SKM-1 treated with dmso at 0.1 percent for 144 hours (cell line): ENCODE measurements at regions not wholly inside any gene's neighbourhood (a gene's known extent, or its start where the extent isn't known, plus 50 kb on each side); places are given as distances from the start of the nearest gene placed in this dataset.

ENCODE experiments used
- DNase-seq: peaks from one replicate; lab custom pipeline; 2025; ENCODE audit not compliant: unreplicated experiment; lab: John Stamatoyannopoulos, UW

- DNase-seq: no peak
Measured at GRCh38 chr3:159210336-159210735, 408.5 kb downstream of the MFSD1 start.

- DNase-seq: no peak
Measured at GRCh38 chr3:159216311-159216710, 414.5 kb downstream of the MFSD1 start.

GRCh38 chr3:159219231-159219630, 417.4 kb downstream of the MFSD1 start:
- DNase-seq: no peak

DNA sequence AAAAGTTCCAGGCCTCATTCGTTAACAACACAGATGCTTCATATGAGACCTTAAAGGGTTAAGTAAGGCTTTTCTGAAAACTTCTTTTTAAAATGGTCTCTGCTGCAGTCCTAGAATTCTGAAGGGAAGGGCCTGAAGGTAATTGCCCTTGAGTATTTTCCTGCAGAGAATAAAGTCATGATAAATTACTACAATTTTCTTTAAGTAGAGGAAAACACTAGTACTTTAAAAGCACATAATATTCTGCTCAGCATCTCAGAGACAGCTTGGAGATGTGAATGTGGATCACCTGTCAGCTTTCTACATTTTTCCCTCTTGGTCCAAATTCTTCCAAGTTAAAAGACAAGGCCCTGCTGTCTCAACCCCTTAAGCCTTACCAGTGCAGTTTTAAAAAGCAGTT, 419.5 kb downstream of the MFSD1 start:
- DNase-seq: no peak

GRCh38 chr3:159229116-159229680, 427.3 kb downstream of the MFSD1 start:
- DNase-seq: peak; percentile 7

DNA sequence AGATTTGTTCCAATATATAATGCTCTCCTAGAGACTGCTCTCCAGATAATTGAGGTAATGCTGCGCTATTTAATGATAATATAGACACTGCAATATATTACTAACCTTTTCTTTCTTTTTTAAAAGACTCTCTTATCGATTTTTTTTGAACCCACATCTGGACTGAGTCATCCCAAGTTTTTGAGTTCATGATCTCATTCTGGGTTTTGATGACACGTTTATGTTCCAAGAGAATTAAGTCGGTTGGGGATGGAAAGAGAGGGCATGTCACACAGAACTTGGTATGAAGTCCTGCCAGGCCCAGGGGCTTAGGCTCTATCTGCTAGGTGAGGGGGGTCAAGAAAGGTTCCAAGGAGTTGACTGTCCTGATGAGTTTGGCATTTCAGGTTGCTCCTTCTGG, 431.1 kb downstream of the MFSD1 start:
- DNase-seq: no peak

DNA sequence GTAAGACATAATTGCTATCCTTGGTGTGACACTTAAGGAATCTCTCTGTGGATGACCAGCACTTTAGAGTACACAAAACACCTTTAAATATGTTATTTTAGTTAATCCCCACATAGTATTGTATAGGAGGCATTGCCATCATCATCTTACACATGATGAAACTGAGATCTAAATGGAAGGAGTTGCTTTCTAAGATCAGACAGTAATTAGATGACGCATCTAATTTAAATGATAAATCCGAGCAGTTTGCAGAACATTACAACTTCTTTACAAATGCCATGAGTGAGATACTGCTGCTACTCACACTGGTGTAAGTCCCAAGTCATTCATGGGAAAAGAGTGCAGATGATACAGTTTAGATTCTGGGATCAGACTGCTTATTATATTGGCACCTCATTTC, 431.9 kb downstream of the MFSD1 start:
- DNase-seq: no peak

GRCh38 chr3:159234306-159234705, 432.5 kb downstream of the MFSD1 start:
- no peak for DNase-seq

DNA sequence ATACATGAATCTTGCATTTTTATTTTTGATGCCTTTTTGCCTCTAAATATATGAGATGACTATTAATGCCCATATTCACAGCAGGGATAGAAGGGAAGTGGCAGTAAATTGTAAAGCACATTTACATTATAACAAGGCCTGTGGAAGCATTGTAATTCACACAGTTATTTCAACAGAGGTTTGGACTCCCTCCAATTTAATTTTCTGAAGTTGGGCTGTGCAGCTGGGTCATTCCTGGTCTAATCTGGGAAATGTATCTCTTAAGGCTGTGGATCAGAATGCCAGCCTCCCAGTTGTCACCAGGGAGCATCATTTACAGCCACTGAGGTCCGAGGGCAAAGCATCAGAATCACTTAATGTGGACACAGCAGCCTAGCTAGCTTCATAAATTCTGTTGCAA, 434.5 kb downstream of the MFSD1 start:
- DNase-seq: no peak

DNA sequence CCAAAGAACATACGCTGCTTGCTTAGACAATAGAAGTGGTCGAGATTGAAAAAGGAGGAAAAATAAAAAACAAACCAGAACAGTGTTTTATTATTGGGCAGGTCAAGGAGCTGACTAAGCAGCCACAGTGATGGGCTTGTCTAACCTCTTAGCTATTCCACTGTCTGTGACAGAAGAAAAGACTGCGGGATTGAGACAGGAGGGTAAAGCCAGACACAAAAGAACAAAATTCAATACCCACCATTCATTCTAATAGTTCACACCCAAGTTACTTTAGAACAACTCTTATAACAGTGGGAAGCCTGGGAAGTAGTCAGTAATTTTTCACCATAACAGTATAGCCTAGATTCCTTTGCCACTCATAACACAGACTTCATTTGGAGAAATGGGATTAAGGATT, 435.4 kb downstream of the MFSD1 start:
- DNase-seq: no peak

DNA sequence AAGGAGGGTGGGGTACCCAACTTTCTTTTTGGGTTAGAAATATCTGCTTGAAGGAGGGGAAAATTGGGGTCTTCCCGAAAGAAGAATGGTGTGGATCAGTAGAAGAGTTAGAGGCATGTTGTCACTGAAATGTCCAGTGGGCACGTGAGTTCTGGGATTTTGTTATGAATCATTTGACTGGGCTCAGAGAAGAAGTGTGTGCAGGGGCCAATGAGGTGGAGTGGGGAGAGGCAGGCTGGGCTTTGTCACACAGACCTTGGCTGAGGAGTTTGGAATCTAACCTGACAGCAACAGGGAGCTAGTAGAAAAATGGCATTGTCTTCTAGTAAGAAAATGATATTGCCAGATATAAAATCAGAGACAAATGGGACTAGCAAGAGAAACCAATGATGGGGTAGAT, 436.8 kb downstream of the MFSD1 start:
- DNase-seq: no peak

GRCh38 chr3:159239059-159239458, 437.2 kb downstream of the MFSD1 start:
- no peak for DNase-seq

- no peak for DNase-seq
Measured at GRCh38 chr3:159244933-159245332, 443.1 kb downstream of the MFSD1 start.

GRCh38 chr3:159245871-159246270, 444.0 kb downstream of the MFSD1 start:
- no peak for DNase-seq

DNA sequence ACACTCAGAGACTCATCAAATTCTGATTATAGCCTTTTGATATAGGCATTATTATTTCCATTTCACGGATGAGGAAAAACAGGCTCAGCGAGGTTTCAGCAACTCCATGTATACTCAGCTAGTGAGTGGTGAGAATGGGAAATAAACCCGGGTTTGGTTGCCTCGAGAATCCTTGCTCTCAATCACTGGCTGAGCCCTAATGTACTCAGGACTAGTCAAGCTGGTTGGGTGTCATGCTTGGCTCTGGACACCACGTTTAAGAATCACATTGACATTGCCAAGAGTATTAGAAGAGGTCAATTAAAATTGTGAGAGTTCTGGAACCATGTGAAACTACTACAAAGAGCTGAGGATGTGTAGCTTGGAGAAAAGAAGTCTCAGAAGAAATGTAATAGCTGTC, 444.5 kb downstream of the MFSD1 start:
- DNase-seq: no peak

GRCh38 chr3:159249472-159250174, 447.8 kb downstream of the MFSD1 start:
- no peak for DNase-seq

- DNase-seq: no peak
Measured at GRCh38 chr3:159250961-159251360, 449.1 kb downstream of the MFSD1 start.

DNA sequence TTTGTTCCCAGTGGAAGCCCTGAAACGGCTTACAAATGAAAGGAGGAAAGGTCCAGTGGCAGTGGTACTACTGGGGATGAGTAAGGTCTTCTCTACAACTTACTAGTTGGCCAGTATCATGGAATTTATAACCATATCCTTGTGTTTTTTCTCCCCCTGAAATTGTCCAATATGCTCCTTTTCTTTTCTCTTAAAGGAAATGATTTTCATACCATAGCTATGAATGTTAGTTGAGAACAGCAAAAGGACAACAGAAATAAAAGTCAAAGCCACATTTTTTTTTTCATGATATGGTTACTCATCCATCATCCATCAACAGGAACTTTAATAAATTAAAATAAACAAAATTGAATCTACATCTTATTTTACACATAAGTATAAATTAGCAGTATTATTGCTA, 450.4 kb downstream of the MFSD1 start:
- no peak for DNase-seq

DNA sequence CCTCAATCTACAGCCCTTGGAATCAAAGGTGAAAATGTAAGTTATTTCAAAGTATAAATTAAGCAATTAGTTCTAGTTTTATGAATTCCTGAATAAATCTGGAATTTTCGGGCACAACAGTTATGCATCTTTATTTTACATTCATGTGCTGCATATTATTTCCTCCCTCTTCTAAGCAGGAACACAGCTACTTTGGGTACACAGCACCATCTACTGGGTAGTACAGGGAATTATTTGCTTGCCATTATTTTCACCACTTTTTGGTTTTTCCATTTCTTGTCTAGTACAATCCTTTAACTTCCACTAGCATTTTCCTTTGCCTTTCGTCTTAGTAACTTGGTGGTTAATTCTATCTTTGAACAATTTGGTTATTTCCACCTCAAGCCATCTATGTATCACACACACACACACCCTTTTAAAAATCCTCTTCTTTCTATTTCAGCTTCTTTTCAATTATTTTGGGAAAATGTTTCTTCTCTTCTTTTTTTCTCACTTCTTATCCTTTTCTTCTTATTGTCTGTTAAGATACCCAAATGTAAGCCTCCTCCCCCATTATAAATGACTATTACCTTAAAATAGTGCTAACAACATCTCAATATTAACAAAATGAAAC, 451.0 kb downstream of the MFSD1 start:
- peak; percentile 52 for DNase-seq

DNA sequence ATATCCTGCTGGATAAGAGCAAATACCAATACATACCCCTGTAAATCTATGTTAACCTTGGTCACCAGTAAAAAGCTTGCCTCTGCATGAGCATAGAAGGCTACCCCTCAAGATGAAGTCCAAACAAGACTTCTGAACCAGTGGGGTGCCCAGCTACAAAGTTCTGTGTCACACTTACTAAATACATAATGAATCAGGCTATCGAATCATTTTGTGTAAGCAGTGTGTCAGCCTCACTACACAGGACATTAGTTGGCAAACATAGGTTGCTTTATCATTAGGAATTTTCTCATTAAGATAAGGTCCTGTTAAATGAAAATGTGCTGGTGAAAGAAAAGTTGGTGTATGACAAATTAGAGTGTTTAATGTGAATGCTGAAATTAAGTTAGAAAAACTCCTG, 452.0 kb downstream of the MFSD1 start:
- DNase-seq: no peak

DNA sequence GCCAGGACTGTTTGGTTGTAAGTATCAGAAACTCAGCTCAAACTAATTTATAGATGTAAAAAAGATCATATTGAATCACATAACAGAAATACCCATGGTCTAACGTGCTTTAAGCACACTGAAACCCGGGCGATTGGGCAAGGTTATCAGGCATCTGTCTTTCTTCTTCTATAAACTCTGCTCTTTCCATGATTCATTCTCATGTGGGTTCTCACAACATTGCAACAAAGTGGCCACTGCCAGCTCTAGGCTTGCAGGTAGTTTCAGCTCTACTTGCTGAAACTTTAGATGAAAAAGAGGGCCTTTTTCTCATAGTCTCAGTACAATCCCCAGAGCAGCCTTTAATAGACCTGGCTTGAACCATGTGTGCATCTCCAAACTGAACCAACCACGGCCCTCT, 456.1 kb downstream of the MFSD1 start:
- no peak for DNase-seq

- no peak for DNase-seq
Measured at GRCh38 chr3:159258934-159259333, 457.1 kb downstream of the MFSD1 start.
